Uterus (tissue), 2 donors: ENCODE measurements at regions not wholly inside any gene's neighbourhood (a gene's known extent, or its start where the extent isn't known, plus 50 kb on each side); places are given as distances from the start of the nearest gene placed in this dataset.

Experiments used
- CTCF ChIP-seq, 4 experiments: fragments of 200-600 bp in 2 of 4; fragments of 450-650 bp in 2 of 4; sonication (generic) in 2 of 4; IDR thresholded peaks; one replicate each; pipeline ENCODE4 v1.5.1; 2016 to 2019; ENCODE audit warnings: antibody characterized with exemption in 4 of 4, mild to moderate bottlenecking in 2 of 4, moderate library complexity in 1 of 4
- POLR2A ChIP-seq, 2 donors: fragments of 450-650 bp; IDR thresholded peaks; one replicate each; pipeline ENCODE4 v1.6.1; 2016; ENCODE audit warnings: antibody characterized with exemption in 2 of 2, mild to moderate bottlenecking in 1 of 2, moderate library complexity in 1 of 2

DNA sequence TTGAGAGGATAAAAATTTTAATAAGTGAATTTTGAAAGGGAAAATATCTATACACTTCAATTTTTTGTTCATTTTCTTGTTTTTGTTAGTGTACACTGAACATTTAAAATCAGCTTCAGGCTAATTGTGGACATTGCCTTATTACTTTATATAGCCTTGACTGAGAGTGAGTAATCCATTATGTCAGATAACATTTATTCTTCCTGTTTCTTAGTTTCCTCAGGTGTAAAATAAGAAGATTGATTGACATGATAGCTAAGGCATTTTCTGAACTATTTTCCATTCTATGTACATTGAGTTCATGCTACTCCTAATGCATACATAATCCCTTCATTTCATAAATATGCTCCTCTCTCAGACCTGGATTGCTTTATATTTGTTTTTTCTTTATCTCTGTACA is 607.3 kb upstream of the AADAT start:
- TF ChIP-seq CTCF (IDR thresholded peaks at IDR 0.05) (no peak), POLR2A (IDR thresholded peaks at IDR 0.05) (no peak)
